MM.1S (cell line): ENCODE measurements at regions not wholly inside any gene's neighbourhood (a gene's known extent, or its start where the extent isn't known, plus 50 kb on each side); places are given as distances from the start of the nearest gene placed in this dataset.

ENCODE experiments used
- DNase-seq: peaks from one replicate; pipeline ENCODE4 v3.0.0-alpha.2; 2015
- H2AFZ ChIP-seq: fragments of 300-600 bp; sonication (generic); 2 replicates; pipeline ENCODE4 v1.6.0; 2016; ENCODE audit warnings: antibody characterized with exemption, low read length
- H3F3A ChIP-seq: fragments of 300-600 bp; sonication (generic); 2 replicates; pipeline ENCODE4 v1.6.1; 2016; ENCODE audit warnings: mild to moderate bottlenecking, antibody characterized with exemption, low read length, moderate library complexity, mixed read lengths; ENCODE audit not compliant: insufficient read depth
- H3K27ac ChIP-seq: fragments of 300-600 bp; sonication (generic); 2 replicates; pipeline ENCODE4 v1.5.1; 2016; ENCODE audit warnings: mild to moderate bottlenecking, low read length
- H3K27me3 ChIP-seq: fragments of 300-600 bp; sonication (generic); replicated peaks from 2 replicates; pipeline ENCODE4 v1.6.0; 2016; ENCODE audit warnings: low read length; ENCODE audit not compliant: insufficient read depth
- H3K36me3 ChIP-seq: fragments of 300-600 bp; sonication (generic); replicated peaks from 2 replicates; pipeline ENCODE4 v1.6.1; 2016; ENCODE audit warnings: mild to moderate bottlenecking, low read length, mixed read lengths; ENCODE audit not compliant: insufficient read depth
- H3K4me1 ChIP-seq: fragments of 300-600 bp; sonication (generic); 2 replicates; pipeline ENCODE4 v1.6.1; 2016; ENCODE audit warnings: low read length, mixed read lengths
- H3K4me2 ChIP-seq: fragments of 300-600 bp; sonication (generic); 2 replicates; pipeline ENCODE4 v1.6.0; 2016; ENCODE audit warnings: low read depth, low read length
- H3K4me3 ChIP-seq: fragments of 300-600 bp; sonication (generic); 2 replicates; pipeline ENCODE4 v1.5.1; 2016; ENCODE audit warnings: low read length, mixed read lengths
- H3K79me2 ChIP-seq: fragments of 300-600 bp; sonication (generic); 2 replicates; pipeline ENCODE4 v1.6.1; 2016; ENCODE audit warnings: mixed run types, low read length, mixed read lengths
- H3K9ac ChIP-seq: fragments of 300-600 bp; sonication (generic); 2 replicates; pipeline ENCODE4 v1.6.1; 2016; ENCODE audit warnings: low read length, mixed read lengths
- H3K9me2 ChIP-seq: fragments of 300-600 bp; sonication (generic); replicated peaks from 2 replicates; pipeline ENCODE4 v1.6.1; 2016; ENCODE audit warnings: mild to moderate bottlenecking, low read length, mixed read lengths; ENCODE audit not compliant: insufficient read depth
- H3K9me3 ChIP-seq: fragments of 300-600 bp; sonication (generic); replicated peaks from 2 replicates; pipeline ENCODE4 v1.6.1; 2016; ENCODE audit warnings: mild to moderate bottlenecking, low read length, mixed read lengths; ENCODE audit not compliant: insufficient read depth
- H4K20me1 ChIP-seq: fragments of 300-600 bp; sonication (generic); 2 replicates; pipeline ENCODE4 v1.6.1; 2016; ENCODE audit warnings: mild to moderate bottlenecking, low read length, moderate library complexity, mixed read lengths; ENCODE audit not compliant: insufficient read depth
- CTCF ChIP-seq: fragments of 300-600 bp; sonication (generic); IDR thresholded peaks from 2 replicates; pipeline ENCODE4 v1.5.1; 2016; ENCODE audit warnings: antibody characterized with exemption, low read length, mixed read lengths
- EZH2 ChIP-seq: fragments of 300-600 bp; sonication (generic); optimal IDR thresholded peaks from 2 replicates; pipeline ENCODE3; 2017; ENCODE audit warnings: low read depth, mild to moderate bottlenecking, antibody characterized with exemption, low read length, mixed read lengths
- EZH2phosphoT487 ChIP-seq: fragments of 300-600 bp; sonication (generic); IDR thresholded peaks from 2 replicates; pipeline ENCODE4 v1.6.1; 2018; ENCODE audit warnings: antibody characterized with exemption, low read length

- Histone ChIP-seq H4K20me1 (no peaks in the 10 kb centered on the region), H3K36me3 (no peaks in the 10 kb centered on the region), H3K9ac (no peak overlapping the region), H3K4me2 (no peak overlapping the region), H3K4me3 (no peak overlapping the region), H3K9me2 (no peaks in the 10 kb centered on the region), H3K9me3 (no peaks in the 10 kb centered on the region), H3K27ac (no peak overlapping the region), H2AFZ (no peak overlapping the region), H3K4me1 (no peaks in the 10 kb centered on the region), H3K79me2 (no peaks in the 10 kb centered on the region), H3K27me3 (no peaks in the 10 kb centered on the region), H3F3A (no peaks in the 10 kb centered on the region)
- no peak for DNase-seq
- TF ChIP-seq EZH2phosphoT487 (no peak), CTCF (no peak), EZH2 (no peak)
Observed at GRCh38 chr12:14188744-14189143, 176.7 kb upstream of the ATF7IP start.

- no peaks in the 10 kb centered on the region for H3K4me1 ChIP-seq
- no peak overlapping the region for H3K4me2 ChIP-seq
Observed at GRCh38 chr12:14190694-14191093, 174.8 kb upstream of the ATF7IP start.

GRCh38 chr12:14191612-14192011, 173.9 kb upstream of the ATF7IP start:
- no peak for DNase-seq
- no peaks in the 10 kb centered on the region for H3K36me3 ChIP-seq
- TF ChIP-seq CTCF, result no peak
- TF ChIP-seq EZH2, result no peak
- no peak for TF ChIP-seq EZH2phosphoT487
- no peak overlapping the region for H3K27ac ChIP-seq
- H4K20me1 ChIP-seq, result no peaks in the 10 kb centered on the region
- no peaks in the 10 kb centered on the region for H3K9me3 ChIP-seq
- H3K4me1 ChIP-seq, result no peaks in the 10 kb centered on the region
- no peak overlapping the region for H3K4me3 ChIP-seq
- H3K9ac ChIP-seq, result no peak overlapping the region
- no peak overlapping the region for H2AFZ ChIP-seq
- no peaks in the 10 kb centered on the region for H3K27me3 ChIP-seq
- H3K4me2 ChIP-seq, result no peak overlapping the region
- H3F3A ChIP-seq, result no peaks in the 10 kb centered on the region
- no peaks in the 10 kb centered on the region for H3K9me2 ChIP-seq
- H3K79me2 ChIP-seq, result no peaks in the 10 kb centered on the region

More at GRCh38 chr12:14190694-14191093, 174.8 kb upstream of the ATF7IP start:
- DNase-seq, result no peak
- Histone ChIP-seq H3K27me3 (no peaks in the 10 kb centered on the region), H3K9me3 (no peaks in the 10 kb centered on the region), H4K20me1 (no peaks in the 10 kb centered on the region), H3K4me3 (no peak overlapping the region), H3K9ac (no peak overlapping the region), H3K36me3 (no peaks in the 10 kb centered on the region), H3K79me2 (no peaks in the 10 kb centered on the region), H2AFZ (no peak overlapping the region), H3K9me2 (no peaks in the 10 kb centered on the region), H3K27ac (no peak overlapping the region), H3F3A (no peaks in the 10 kb centered on the region)
- TF ChIP-seq EZH2phosphoT487, result no peak
- TF ChIP-seq EZH2, result no peak
- no peak for TF ChIP-seq CTCF
